AG04449 (cell line): ENCODE measurements at regions not wholly inside any gene's neighbourhood (a gene's known extent, or its start where the extent isn't known, plus 50 kb on each side); places are given as distances from the start of the nearest gene placed in this dataset.

Source experiments
- CTCF ChIA-PET: fragments of 350-600 bp; formaldehyde crosslinking; extraction: SDS; loops from one replicate; lab custom pipeline; 2021; ENCODE audit warnings: antibody characterized with exemption; lab: Yijun Ruan, JAX
- POLR2A ChIA-PET: fragments of 400-600, 350-600 bp; formaldehyde crosslinking; extraction: SDS; loops from one replicate; lab custom pipeline; 2020; ENCODE audit warnings: antibody characterized with exemption, inconsistent platforms; lab: Yijun Ruan, JAX
- DNase-seq: peaks from one replicate; pipeline ENCODE4 v3.0.0-alpha.2; 2010; ENCODE audit warnings: low read depth, low spot score
- H3K4me3 ChIP-seq: 2 replicates; pipeline ENCODE4 v1.5.1; 2011; ENCODE audit warnings: low read depth, mild to moderate bottlenecking, control low read depth, low read length
- CTCF ChIP-seq: IDR thresholded peaks from one replicate; pipeline ENCODE4 v1.5.1; 2011; ENCODE audit warnings: mild to moderate bottlenecking, moderate library complexity, low read length, control low read depth, inconsistent platforms; ENCODE audit not compliant: insufficient read depth; ENCODE audit errors: missing control alignments

GRCh38 chr1:29946057-29946456 is 709.7 kb downstream of the PTPRU start:
- CTCF ChIA-PET, result no interaction called here
- no peak for DNase-seq
- TF ChIP-seq CTCF, result no peak
- no peak overlapping the region for H3K4me3 ChIP-seq
- POLR2A ChIA-PET, result no interaction called here

- ChIA-PET CTCF (no interaction called here), POLR2A (no interaction called here)
- H3K4me3 ChIP-seq, result no peak overlapping the region
- DNase-seq, result no peak
- no peak for TF ChIP-seq CTCF
Measured at GRCh38 chr1:29945426-29945825, 709.1 kb downstream of the PTPRU start.

DNA sequence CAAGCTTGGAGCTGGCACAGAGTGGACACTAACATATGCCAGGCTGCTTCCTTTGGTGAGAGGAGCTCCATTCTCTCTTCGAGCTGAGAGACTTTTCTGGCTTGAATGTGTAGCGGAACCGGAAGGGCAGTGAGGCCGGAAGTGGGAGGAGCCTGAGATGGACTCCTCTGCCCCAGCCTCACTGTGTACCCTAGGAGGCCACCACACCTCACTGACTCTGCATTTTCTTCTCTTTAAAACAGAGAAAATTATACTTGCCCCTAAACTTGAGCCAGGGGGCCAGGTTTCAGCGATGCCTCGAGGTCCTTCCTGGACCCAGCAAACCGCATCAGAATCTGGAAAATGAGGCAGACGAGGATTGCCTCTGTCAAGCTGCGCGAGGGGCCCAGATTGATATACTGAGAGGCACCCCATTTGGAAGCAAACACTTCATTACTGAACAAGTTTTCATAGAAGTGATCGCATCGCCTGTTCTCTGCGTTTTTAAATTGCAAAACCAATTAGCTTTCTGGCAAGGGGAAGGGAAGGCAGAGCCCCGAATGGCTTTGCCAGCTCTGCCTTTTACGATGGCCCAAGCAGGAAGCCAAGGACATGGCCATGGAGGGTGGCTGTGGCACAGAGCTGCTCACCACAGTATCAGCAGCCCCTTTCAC is 708.1 kb downstream of the PTPRU start:
- CTCF ChIA-PET, result no interaction called here
- POLR2A ChIA-PET, result no interaction called here
- no peak for TF ChIP-seq CTCF
- no peak overlapping the region for H3K4me3 ChIP-seq
- no peak for DNase-seq

DNA sequence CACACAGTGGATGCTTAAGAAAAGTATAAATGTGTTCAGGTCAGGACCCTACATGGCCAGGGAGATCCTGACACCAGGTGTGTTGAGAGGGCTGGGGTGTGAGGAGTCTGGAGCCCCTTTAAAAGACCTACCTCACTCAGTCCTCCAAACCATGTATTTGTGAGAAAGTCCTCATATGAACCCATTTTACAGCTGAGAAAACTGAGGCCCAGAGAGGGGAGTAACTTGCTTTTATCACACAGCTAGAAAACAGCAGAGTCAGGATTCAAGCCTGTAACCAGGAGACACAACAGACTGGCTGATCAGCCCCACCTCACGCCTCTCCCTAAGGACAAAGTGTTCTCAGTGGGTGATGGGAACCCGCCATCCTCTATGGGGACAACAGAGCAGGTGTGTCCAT is 706.7 kb downstream of the PTPRU start:
- ChIA-PET CTCF (no interaction called here), POLR2A (no interaction called here)
- H3K4me3 ChIP-seq, result no peak overlapping the region
- no peak for DNase-seq
- no peak for TF ChIP-seq CTCF

- no peak for DNase-seq
- TF ChIP-seq CTCF, result no peak
- ChIA-PET CTCF (no interaction called here), POLR2A (no interaction called here)
- no peak overlapping the region for H3K4me3 ChIP-seq
Measured at GRCh38 chr1:29939079-29939478, 702.8 kb downstream of the PTPRU start.

DNA sequence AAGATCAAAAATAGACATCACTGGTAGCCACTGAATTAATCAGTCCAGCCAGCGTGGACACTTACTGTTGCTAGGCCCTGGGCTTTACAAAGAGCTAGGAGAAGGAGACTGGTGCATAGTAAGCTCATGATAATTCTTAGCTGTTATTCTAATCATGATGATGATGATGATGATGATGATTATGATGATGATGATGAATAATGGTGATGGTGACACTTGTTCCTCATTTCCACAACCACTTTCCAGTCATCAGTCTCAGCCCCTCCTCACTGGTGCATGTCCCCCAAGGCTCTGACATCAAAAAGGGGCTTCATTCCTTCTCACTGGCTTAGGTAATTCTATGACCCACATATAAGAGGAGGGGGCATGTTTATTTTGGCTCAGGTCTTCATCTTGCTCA is 701.0 kb downstream of the PTPRU start:
- no peak for TF ChIP-seq CTCF
- ChIA-PET CTCF (no interaction called here), POLR2A (no interaction called here)
- no peak overlapping the region for H3K4me3 ChIP-seq
- no peak for DNase-seq
